CD8-positive, alpha-beta memory T cell (primary cell): ENCODE measurements at regions not wholly inside any gene's neighbourhood (a gene's known extent, or its start where the extent isn't known, plus 50 kb on each side); places are given as distances from the start of the nearest gene placed in this dataset.

ENCODE experiments used
- CTCF ChIA-PET: fragments of 350-600 bp; sonication (Branson Sonifier 250); formaldehyde crosslinking; loops from one replicate; lab custom pipeline; 2021; ENCODE audit warnings: antibody characterized with exemption; lab: Charles Lee
- POLR2A ChIA-PET: fragments of 350-600 bp; sonication (Branson Sonifier 250); formaldehyde crosslinking; loops from one replicate; lab custom pipeline; 2021; ENCODE audit warnings: antibody characterized with exemption; lab: Charles Lee
- DNase-seq, 5 donors: peaks; one replicate each; pipeline versions ENCODE4 v3.0.0 to v3.0.0-alpha.2; 2020 to 2022; ENCODE audit warnings: mixed read lengths in 1 of 5
- H3K27ac ChIP-seq: one replicate; pipeline ENCODE4 v1.7.0; 2013; ENCODE audit warnings: low read depth, mild to moderate bottlenecking, low read length, moderate library complexity
- H3K27me3 ChIP-seq: 2 replicates; pipeline ENCODE4 v1.7.0; 2013; ENCODE audit warnings: low read length, mild to moderate bottlenecking; ENCODE audit not compliant: insufficient read depth, poor library complexity, severe bottlenecking
- H3K36me3 ChIP-seq: 2 replicates; pipeline ENCODE4 v1.7.0; 2013; ENCODE audit warnings: mild to moderate bottlenecking, low read length, moderate library complexity; ENCODE audit not compliant: insufficient read depth
- H3K4me1 ChIP-seq: 2 replicates; pipeline ENCODE4 v1.7.0; 2013; ENCODE audit warnings: mild to moderate bottlenecking, low read length, moderate library complexity; ENCODE audit not compliant: insufficient read depth
- H3K4me3 ChIP-seq: 2 replicates; pipeline ENCODE4 v1.7.0; 2013; ENCODE audit warnings: mild to moderate bottlenecking, low read length
- H3K9me3 ChIP-seq: 2 replicates; pipeline ENCODE4 v1.7.0; 2013; ENCODE audit warnings: mild to moderate bottlenecking, low read length
- H3K27ac Mint-ChIP-seq, 8 donors: one replicate each; pipeline ENCODE4 v1.8.0; 2020 to 2021; ENCODE audit warnings: mixed read lengths in 8 of 8, mild to moderate bottlenecking in 6 of 8, inconsistent platforms in 3 of 8, moderate library complexity in 3 of 8
- H3K27me3 Mint-ChIP-seq, 2 donors: one replicate each; pipeline ENCODE4 v1.8.0; 2020 to 2021; ENCODE audit warnings: mixed read lengths in 2 of 2, mild to moderate bottlenecking in 1 of 2, moderate library complexity in 1 of 2
- H3K36me3 Mint-ChIP-seq, 3 donors: one replicate each; pipeline ENCODE4 v1.8.0; 2020 to 2021; ENCODE audit warnings: mixed read lengths in 3 of 3, inconsistent platforms in 1 of 3, mild to moderate bottlenecking in 1 of 3
- H3K4me1 Mint-ChIP-seq, 3 donors: one replicate each; pipeline ENCODE4 v1.8.0; 2020 to 2021; ENCODE audit warnings: mixed read lengths in 3 of 3, inconsistent platforms in 1 of 3, mild to moderate bottlenecking in 1 of 3
- H3K4me3 Mint-ChIP-seq, 7 donors: one replicate each; pipeline ENCODE4 v1.8.0; 2020 to 2021; ENCODE audit warnings: mixed read lengths in 7 of 7, mild to moderate bottlenecking in 6 of 7, moderate library complexity in 4 of 7, inconsistent platforms in 2 of 7
- H3K9me3 Mint-ChIP-seq, 5 donors: one replicate each; pipeline ENCODE4 v1.8.0; 2020 to 2022; ENCODE audit warnings: mixed read lengths in 5 of 5, mild to moderate bottlenecking in 3 of 5, moderate library complexity in 2 of 5, inconsistent platforms in 1 of 5

DNA sequence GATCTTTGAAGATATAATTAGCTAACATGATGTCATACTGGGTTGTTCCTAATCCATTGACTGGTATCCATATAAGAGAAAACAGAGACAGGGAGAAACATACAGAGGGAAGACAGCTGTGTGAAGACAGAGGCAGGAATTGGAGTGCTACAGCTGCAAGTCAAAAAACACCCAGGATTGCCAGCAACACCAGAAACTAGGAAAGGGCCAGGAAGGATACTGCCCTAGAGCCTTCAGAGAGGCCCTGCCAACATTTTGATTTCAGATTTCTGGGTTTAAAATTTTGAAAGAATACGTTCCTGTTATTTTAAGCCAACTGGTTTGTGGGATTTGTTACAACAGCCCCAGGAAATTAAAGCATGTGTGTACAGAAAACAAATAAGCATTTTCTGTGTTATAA is 473.7 kb upstream of the FLRT2 start:
- Histone ChIP-seq H3K27ac (no peak overlapping the region), H3K9me3 (no peaks in the 10 kb centered on the region), H3K4me1 (no peaks in the 10 kb centered on the region), H3K27me3 (no peaks in the 10 kb centered on the region), H3K36me3 (no peaks in the 10 kb centered on the region), H3K4me3 (no peak overlapping the region)
- ChIA-PET POLR2A (no interaction called here), CTCF (no interaction called here)
- H3K27ac Mint-ChIP-seq: no peak overlapping the region
- no peaks in the 10 kb centered on the region for H3K36me3 Mint-ChIP-seq
- H3K4me3 Mint-ChIP-seq: no peak overlapping the region
- no peaks in the 10 kb centered on the region for H3K27me3 Mint-ChIP-seq
- no peaks in the 10 kb centered on the region for H3K4me1 Mint-ChIP-seq
- DNase-seq: no peak
- peaks cover 2 to 44% (median 15%) of the 10 kb centered on the region in 5 donors for H3K9me3 Mint-ChIP-seq

DNA sequence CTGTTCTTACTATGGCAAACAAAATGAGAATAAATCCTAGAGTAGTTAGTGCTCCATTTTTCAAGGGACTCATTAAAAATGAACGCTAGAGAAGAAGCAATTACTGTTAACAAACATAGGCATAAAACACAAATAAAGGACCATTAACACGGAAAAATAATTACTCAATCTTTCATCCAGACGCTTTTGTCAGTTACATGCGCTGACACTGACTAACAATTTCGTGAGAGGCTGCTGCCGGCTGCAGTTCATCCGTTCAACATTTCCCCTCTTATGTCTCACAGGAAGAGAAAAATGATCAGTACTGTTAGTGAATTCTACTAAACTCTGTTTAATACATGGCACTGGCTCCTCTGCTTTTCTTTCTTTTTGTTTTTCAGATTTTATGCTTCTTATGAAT is 472.7 kb upstream of the FLRT2 start:
- no peaks in the 10 kb centered on the region for H3K36me3 ChIP-seq
- no peaks in the 10 kb centered on the region for H3K27me3 Mint-ChIP-seq
- no peaks in the 10 kb centered on the region for H3K4me1 Mint-ChIP-seq
- peaks cover 2 to 36% (median 15%) of the 10 kb centered on the region in 5 donors for H3K9me3 Mint-ChIP-seq
- no peaks in the 10 kb centered on the region for H3K36me3 Mint-ChIP-seq
- H3K9me3 ChIP-seq: no peaks in the 10 kb centered on the region
- no peak overlapping the region for H3K4me3 ChIP-seq
- H3K27ac Mint-ChIP-seq: no peak overlapping the region
- H3K4me1 ChIP-seq: no peaks in the 10 kb centered on the region
- no peaks in the 10 kb centered on the region for H3K27me3 ChIP-seq
- no peak for DNase-seq
- no peak overlapping the region for H3K4me3 Mint-ChIP-seq
- H3K27ac ChIP-seq: no peak overlapping the region
- CTCF ChIA-PET: no interaction called here
- POLR2A ChIA-PET: no interaction called here

DNA sequence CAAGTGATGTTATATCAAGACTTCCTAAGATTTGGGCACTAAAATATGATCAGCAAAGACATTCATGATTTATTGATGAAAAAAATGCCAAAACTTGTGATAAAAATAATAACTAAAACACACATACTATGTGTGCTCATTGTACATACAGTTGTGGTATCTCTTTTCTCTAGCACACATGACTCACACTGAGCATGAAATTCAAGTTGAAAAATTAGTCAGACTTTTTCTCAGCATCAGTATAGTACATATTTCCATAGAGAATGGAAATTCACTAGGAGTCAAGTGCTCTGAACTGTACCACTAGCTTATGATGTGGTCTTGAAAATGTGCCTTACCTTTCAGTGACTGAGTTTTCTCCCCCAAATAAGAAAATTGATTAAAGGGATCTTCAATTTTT is 471.8 kb upstream of the FLRT2 start:
- Mint-ChIP-seq H3K9me3 (peaks cover 2 to 31% (median 15%) of the 10 kb centered on the region in 5 donors), H3K4me1 (no peaks in the 10 kb centered on the region), H3K27me3 (no peaks in the 10 kb centered on the region), H3K36me3 (no peaks in the 10 kb centered on the region), H3K4me3 (no peak overlapping the region), H3K27ac (no peak overlapping the region)
- H3K9me3 ChIP-seq: no peaks in the 10 kb centered on the region
- no peak overlapping the region for H3K4me3 ChIP-seq
- H3K36me3 ChIP-seq: no peaks in the 10 kb centered on the region
- H3K4me1 ChIP-seq: no peaks in the 10 kb centered on the region
- DNase-seq: no peak
- no peak overlapping the region for H3K27ac ChIP-seq
- POLR2A ChIA-PET: no interaction called here
- no peaks in the 10 kb centered on the region for H3K27me3 ChIP-seq
- CTCF ChIA-PET: no interaction called here

DNA sequence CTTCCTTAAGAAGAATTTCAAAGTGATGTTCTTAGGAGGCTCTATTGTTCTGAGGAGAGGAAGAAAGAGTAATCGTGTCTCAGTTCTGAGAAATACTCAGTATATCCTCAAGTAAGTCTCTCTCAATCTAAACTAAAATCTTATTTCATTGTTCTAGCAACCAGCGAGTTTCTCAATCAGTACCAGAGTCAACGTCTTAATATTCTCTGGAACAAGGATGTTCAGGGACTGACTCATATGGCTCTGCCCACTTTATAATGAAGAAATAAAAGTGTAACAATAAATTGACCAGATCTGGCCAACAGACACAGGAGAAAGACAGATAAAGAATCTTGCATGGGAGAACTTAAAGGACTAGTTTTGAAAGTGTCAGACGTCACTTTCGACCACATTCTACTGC is 469.8 kb upstream of the FLRT2 start:
- ChIA-PET POLR2A (no interaction called here), CTCF (no interaction called here)

DNA sequence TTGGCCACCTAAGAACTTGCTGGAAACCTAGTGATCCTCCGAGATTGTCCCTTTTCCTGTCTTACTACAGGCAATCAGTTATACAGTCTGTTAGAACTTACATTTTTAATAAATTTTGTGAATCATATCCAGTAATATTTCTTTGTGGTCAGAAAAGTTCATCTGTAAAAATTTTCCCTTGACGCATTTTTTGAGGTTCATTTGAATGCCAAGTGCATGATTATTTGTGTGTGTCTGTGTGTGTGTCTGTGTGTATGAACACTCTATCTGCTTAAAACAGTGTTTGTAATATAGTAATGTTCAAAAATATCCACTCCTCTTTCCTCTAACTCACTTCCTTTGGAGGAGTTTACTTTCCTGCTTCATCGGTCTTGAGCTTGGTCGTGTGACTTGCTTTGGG is 468.7 kb upstream of the FLRT2 start:
- Histone ChIP-seq H3K36me3 (no peaks in the 10 kb centered on the region), H3K27me3 (no peaks in the 10 kb centered on the region), H3K4me1 (no peaks in the 10 kb centered on the region), H3K9me3 (no peaks in the 10 kb centered on the region), H3K27ac (no peak overlapping the region), H3K4me3 (no peak overlapping the region)
- Mint-ChIP-seq H3K27me3 (no peaks in the 10 kb centered on the region), H3K36me3 (no peaks in the 10 kb centered on the region), H3K9me3 (peaks cover 2 to 14% (median 3%) of the 10 kb centered on the region in 5 donors), H3K4me3 (no peak overlapping the region), H3K27ac (no peak overlapping the region), H3K4me1 (no peaks in the 10 kb centered on the region)
- ChIA-PET CTCF (no interaction called here), POLR2A (no interaction called here)
- no peak for DNase-seq

More for the DNA sequence above, 469.8 kb upstream of the FLRT2 start:
- peaks cover 3 to 21% (median 7%) of the 10 kb centered on the region in 5 donors for H3K9me3 Mint-ChIP-seq
- no peak overlapping the region for H3K4me3 Mint-ChIP-seq
- H3K27ac Mint-ChIP-seq: no peak overlapping the region
- H3K27me3 Mint-ChIP-seq: no peaks in the 10 kb centered on the region
- no peak overlapping the region for H3K27ac ChIP-seq
- no peaks in the 10 kb centered on the region for H3K9me3 ChIP-seq
- no peaks in the 10 kb centered on the region for H3K4me1 ChIP-seq
- H3K4me1 Mint-ChIP-seq: no peaks in the 10 kb centered on the region
- no peak overlapping the region for H3K4me3 ChIP-seq
- H3K36me3 Mint-ChIP-seq: no peaks in the 10 kb centered on the region
- DNase-seq: no peak
- no peaks in the 10 kb centered on the region for H3K27me3 ChIP-seq
- H3K36me3 ChIP-seq: no peaks in the 10 kb centered on the region

DNA sequence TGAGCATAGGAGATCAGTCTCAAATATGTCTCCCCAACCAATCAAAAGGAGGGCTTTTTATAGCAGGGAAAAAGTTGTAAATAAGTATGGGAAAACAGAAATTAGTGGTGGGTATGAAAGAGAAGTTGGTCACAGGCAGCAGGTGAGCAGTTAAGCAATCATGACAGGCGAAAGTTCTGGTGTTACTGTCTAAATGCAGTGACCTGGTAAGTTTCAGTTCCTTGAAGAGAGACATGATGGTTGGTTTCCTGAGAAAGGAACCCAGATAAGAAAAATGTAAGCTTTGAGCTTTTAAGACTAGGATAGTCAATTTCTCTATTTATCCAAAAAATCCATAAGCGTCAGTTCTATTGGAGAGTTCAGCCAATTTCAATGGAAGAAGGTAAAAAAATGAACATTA is 466.2 kb upstream of the FLRT2 start:
- peaks cover 0 to 14% (median 5%) of the 10 kb centered on the region in 5 donors for H3K9me3 Mint-ChIP-seq
- no peaks in the 10 kb centered on the region for H3K36me3 ChIP-seq
- H3K27ac Mint-ChIP-seq: no peak overlapping the region
- H3K27me3 ChIP-seq: no peaks in the 10 kb centered on the region
- no peaks in the 10 kb centered on the region for H3K4me1 Mint-ChIP-seq
- no peaks in the 10 kb centered on the region for H3K4me1 ChIP-seq
- ChIA-PET CTCF (no interaction called here), POLR2A (no interaction called here)
- H3K4me3 ChIP-seq: no peak overlapping the region
- no peak for DNase-seq
- no peaks in the 10 kb centered on the region for H3K27me3 Mint-ChIP-seq
- no peak overlapping the region for H3K27ac ChIP-seq
- H3K4me3 Mint-ChIP-seq: no peak overlapping the region
- no peaks in the 10 kb centered on the region for H3K36me3 Mint-ChIP-seq
- H3K9me3 ChIP-seq: no peaks in the 10 kb centered on the region

DNA sequence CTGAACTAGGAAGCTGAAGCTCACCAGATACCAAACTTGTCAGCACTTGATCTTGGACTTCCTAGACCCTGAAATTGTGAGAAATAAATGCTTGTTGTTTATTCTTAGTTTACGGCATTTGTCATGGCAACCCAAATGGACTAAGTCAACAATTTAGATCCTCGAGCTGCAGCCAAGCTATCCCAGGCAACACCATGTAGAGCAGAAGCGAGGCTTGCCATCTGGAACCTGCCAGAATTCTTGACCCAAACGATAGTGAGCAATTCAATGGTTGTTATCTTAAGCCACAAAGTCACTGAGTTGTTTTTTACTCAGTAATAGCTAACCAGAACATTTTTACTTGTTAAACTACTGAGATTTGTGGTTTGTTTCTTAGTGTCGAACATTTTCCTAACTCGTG is 458.5 kb upstream of the FLRT2 start:
- Histone ChIP-seq H3K36me3 (no peaks in the 10 kb centered on the region), H3K27ac (no peak overlapping the region), H3K4me3 (no peak overlapping the region), H3K27me3 (no peaks in the 10 kb centered on the region), H3K9me3 (no peaks in the 10 kb centered on the region), H3K4me1 (no peaks in the 10 kb centered on the region)
- H3K27ac Mint-ChIP-seq: no peak overlapping the region
- ChIA-PET POLR2A (no interaction called here), CTCF (no interaction called here)
- no peaks in the 10 kb centered on the region for H3K27me3 Mint-ChIP-seq
- no peaks in the 10 kb centered on the region for H3K4me1 Mint-ChIP-seq
- H3K9me3 Mint-ChIP-seq: peaks cover 3 to 27% (median 8%) of the 10 kb centered on the region in 5 donors
- no peak overlapping the region for H3K4me3 Mint-ChIP-seq
- no peak for DNase-seq
- H3K36me3 Mint-ChIP-seq: no peaks in the 10 kb centered on the region

DNA sequence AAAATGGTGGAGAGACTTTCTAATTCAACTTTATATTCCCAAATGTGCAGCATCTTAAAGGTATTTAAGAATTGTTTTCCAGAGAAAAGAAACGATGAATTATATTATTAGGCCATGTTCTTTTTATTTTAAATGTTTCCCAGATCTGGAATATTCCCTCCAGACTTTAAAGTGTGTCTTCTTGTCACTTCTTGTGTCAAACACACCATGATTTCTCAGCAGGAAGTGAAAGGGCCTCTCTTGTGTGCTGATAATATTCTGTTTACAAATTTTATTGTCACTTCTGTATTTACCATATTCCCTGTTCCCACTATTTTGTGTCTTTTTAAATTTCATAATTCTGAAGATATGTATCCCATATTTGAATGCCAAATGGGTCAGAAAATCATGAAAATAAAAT is 455.0 kb upstream of the FLRT2 start:
- H3K27me3 Mint-ChIP-seq: no peaks in the 10 kb centered on the region
- Histone ChIP-seq H3K9me3 (no peaks in the 10 kb centered on the region), H3K4me1 (no peaks in the 10 kb centered on the region), H3K36me3 (no peaks in the 10 kb centered on the region), H3K27ac (no peak overlapping the region), H3K4me3 (no peak overlapping the region), H3K27me3 (no peaks in the 10 kb centered on the region)
- no peaks in the 10 kb centered on the region for H3K4me1 Mint-ChIP-seq
- no peak overlapping the region for H3K27ac Mint-ChIP-seq
- H3K9me3 Mint-ChIP-seq: peaks cover 3 to 28% (median 14%) of the 10 kb centered on the region in 5 donors
- no peaks in the 10 kb centered on the region for H3K36me3 Mint-ChIP-seq
- POLR2A ChIA-PET: no interaction called here
- H3K4me3 Mint-ChIP-seq: no peak overlapping the region
- CTCF ChIA-PET: no interaction called here
- DNase-seq: no peak
